ENCODE measurements at regions not wholly inside any gene's neighbourhood (a gene's known extent, or its start where the extent isn't known, plus 50 kb on each side); places are given as distances from the start of the nearest gene placed in this dataset.
A peak's percentile ranks its signal among the peaks of the same experiment; 100 is the strongest.

DNA sequence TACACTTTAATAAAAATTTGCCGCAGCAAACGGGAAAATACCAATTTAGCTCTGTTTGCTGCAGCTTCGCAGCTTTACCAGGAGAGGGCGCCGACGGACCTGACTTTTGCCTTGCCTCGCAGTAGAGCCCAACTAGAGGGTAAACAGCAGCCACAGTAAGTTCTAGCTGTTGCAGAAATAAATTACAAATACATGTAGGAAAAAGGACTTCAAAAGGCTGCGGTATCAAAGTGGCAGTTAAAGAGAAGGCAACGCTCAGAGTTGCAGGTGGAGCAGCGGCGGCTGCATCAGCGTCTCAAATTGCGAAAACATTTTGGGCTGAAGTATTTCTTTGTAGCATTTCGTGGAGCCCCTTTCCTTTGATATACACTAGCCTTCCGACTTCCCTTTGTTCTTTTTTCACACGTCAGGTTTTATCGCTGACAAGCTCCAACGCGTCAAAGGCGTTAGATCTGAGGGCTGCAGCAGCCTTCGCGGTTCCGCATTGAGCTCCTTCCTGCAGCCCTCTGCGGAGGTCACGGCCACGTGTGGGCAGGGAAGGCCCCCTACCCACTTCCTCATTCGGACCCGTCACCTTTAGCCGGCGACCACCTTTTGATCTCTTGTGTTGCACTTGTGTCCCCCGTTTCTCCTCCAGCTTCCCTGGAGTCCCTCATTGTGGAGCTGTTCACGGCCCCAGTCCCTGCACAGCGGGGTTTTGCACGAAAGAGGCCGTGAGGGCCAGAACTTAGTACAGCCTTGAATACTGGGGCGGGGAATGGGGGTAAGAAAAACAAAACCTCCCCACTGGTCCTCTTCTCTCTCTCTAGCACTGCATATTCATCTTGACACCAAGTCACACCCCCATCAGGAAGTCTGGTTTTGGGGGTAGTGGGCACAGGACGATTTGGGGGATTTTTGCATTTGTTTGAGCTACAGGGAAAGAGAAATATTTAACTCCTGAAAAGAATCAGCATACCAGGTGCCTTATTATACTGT, 72.8 kb downstream of the S1PR1 start:
- Histone ChIP-seq H3K9me3 (ENCODE audit: low read length) (no peaks in the 10 kb centered on the region), H2AFZ (ENCODE audit: low read depth, low read length) (no peak overlapping the region), H3K4me3 (ENCODE audit: low read length) (peak overlapping the region; percentile 39), H3K36me3 (ENCODE audit: insufficient read depth, low read length) (no peaks in the 10 kb centered on the region), H3K4me1 (ENCODE audit: insufficient read depth, low read length) (peaks cover 34% of the 10 kb centered on the region), H3K27me3 (ENCODE audit: insufficient read depth, low read length) (no peaks in the 10 kb centered on the region)

DNA sequence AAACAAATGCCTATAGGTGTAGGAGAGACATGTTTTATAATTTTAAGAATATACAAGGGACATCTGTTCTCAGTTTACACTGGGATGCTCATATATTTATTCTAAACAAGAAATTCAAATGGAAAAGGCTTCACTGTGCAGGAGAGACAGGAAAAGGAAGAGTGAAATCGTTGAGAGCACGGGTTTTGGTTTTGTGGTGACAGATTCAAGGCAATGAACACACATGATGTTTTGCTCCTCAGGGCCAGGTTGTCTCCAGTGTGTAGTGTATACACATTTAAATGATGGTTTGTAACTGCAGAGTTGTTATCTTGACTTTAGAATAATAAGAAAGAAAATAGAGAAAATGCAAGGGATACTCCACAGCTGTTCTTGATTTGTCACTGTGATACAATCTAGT, 73.7 kb downstream of the S1PR1 start:
- H3K36me3 ChIP-seq (ENCODE audit: insufficient read depth, low read length), result no peaks in the 10 kb centered on the region
- no peaks in the 10 kb centered on the region for H3K9me3 ChIP-seq (ENCODE audit: low read length)
- no peak overlapping the region for H2AFZ ChIP-seq (ENCODE audit: low read depth, low read length)
- peaks cover 42% of the 10 kb centered on the region for H3K4me1 ChIP-seq (ENCODE audit: insufficient read depth, low read length)
- no peak overlapping the region for H3K4me3 ChIP-seq (ENCODE audit: low read length)
- H3K27me3 ChIP-seq (ENCODE audit: insufficient read depth, low read length), result no peaks in the 10 kb centered on the region

GRCh38 chr1:101311146-101311920, 74.5 kb downstream of the S1PR1 start:
- Histone ChIP-seq H3K4me1 (ENCODE audit: insufficient read depth, low read length) (peaks cover 50% of the 10 kb centered on the region), H3K4me3 (ENCODE audit: low read length) (no peak overlapping the region), H2AFZ (ENCODE audit: low read depth, low read length) (no peak overlapping the region), H3K36me3 (ENCODE audit: insufficient read depth, low read length) (no peaks in the 10 kb centered on the region), H3K9me3 (ENCODE audit: low read length) (no peaks in the 10 kb centered on the region), H3K27me3 (ENCODE audit: insufficient read depth, low read length) (no peaks in the 10 kb centered on the region)

GRCh38 chr1:101312147-101312546, 75.3 kb downstream of the S1PR1 start:
- no peaks in the 10 kb centered on the region for H3K27me3 ChIP-seq (ENCODE audit: insufficient read depth, low read length)
- no peak overlapping the region for H2AFZ ChIP-seq (ENCODE audit: low read depth, low read length)
- no peak overlapping the region for H3K4me3 ChIP-seq (ENCODE audit: low read length)
- H3K9me3 ChIP-seq (ENCODE audit: low read length), result no peaks in the 10 kb centered on the region
- peaks cover 58% of the 10 kb centered on the region for H3K4me1 ChIP-seq (ENCODE audit: insufficient read depth, low read length)
- H3K36me3 ChIP-seq (ENCODE audit: insufficient read depth, low read length), result no peaks in the 10 kb centered on the region

DNA sequence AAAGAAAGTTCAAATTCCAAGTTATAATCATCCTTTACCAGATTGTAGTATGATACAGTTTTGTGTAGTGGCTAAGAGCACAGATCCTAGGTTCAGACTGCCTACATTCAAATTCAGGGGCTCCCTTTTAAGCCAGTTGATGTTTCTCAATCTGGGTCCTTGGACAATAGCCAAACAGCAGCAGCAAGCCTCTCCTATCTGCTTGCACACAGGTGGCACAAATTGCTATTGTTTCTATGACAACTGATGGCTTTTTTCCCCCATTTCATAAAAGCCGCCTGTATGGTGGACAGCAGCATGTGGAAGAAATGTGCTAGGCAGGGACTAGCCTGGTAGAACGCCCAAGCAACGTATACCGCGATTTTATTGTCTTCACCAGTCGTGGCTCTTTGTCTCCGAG, 76.5 kb downstream of the S1PR1 start:
- H3K4me1 ChIP-seq (ENCODE audit: insufficient read depth, low read length), result peaks cover 50% of the 10 kb centered on the region
- H3K4me3 ChIP-seq (ENCODE audit: low read length), result no peak overlapping the region
- no peaks in the 10 kb centered on the region for H3K9me3 ChIP-seq (ENCODE audit: low read length)
- H3K27me3 ChIP-seq (ENCODE audit: insufficient read depth, low read length), result no peaks in the 10 kb centered on the region
- no peak overlapping the region for H2AFZ ChIP-seq (ENCODE audit: low read depth, low read length)
- H3K36me3 ChIP-seq (ENCODE audit: insufficient read depth, low read length), result no peaks in the 10 kb centered on the region

DNA sequence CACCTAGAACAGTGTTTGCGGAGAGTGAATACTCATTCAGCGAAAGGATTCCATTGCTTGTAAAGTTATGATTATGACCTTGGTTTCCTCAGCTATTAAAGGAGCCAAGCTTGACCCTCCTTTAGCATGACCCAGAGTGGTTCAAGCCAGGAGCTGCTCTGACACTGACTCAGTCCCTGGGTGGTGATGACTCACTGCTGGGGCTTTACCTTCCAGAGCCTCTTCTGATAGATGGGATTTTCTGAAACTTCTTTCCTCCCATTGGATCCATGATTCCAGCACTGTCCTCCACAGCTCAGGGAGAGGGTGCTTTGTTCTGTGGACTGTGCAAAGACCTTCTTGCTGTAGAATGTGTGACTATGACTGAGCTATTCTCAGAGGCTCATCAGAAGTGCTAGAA, 77.4 kb downstream of the S1PR1 start:
- no peak overlapping the region for H3K4me3 ChIP-seq (ENCODE audit: low read length)
- H3K9me3 ChIP-seq (ENCODE audit: low read length), result no peaks in the 10 kb centered on the region
- H3K27me3 ChIP-seq (ENCODE audit: insufficient read depth, low read length), result no peaks in the 10 kb centered on the region
- H2AFZ ChIP-seq (ENCODE audit: low read depth, low read length), result no peak overlapping the region
- no peaks in the 10 kb centered on the region for H3K36me3 ChIP-seq (ENCODE audit: insufficient read depth, low read length)
- peaks cover 43% of the 10 kb centered on the region for H3K4me1 ChIP-seq (ENCODE audit: insufficient read depth, low read length)

DNA sequence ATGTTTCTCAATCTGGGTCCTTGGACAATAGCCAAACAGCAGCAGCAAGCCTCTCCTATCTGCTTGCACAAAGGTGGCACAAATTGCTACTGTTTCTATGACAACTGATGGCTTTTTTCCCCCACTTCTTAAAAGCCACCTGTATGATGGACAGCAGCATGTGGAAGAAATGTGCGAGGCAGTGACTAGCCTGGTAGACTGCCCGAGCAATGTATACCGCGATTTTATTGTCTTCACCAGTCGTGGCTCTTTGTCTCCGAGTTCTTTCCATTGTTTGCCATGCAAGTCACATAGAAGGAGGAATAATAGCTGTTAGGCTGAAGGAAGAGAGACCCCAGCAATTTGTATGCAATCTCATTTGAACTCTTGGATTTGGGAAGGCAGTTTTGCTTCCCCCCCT, 79.4 kb downstream of the S1PR1 start:
- Histone ChIP-seq H3K4me1 (ENCODE audit: insufficient read depth, low read length) (peaks cover 27% of the 10 kb centered on the region), H3K4me3 (ENCODE audit: low read length) (no peak overlapping the region), H3K36me3 (ENCODE audit: insufficient read depth, low read length) (no peaks in the 10 kb centered on the region), H2AFZ (ENCODE audit: low read depth, low read length) (no peak overlapping the region), H3K27me3 (ENCODE audit: insufficient read depth, low read length) (no peaks in the 10 kb centered on the region), H3K9me3 (ENCODE audit: low read length) (no peaks in the 10 kb centered on the region)

DNA sequence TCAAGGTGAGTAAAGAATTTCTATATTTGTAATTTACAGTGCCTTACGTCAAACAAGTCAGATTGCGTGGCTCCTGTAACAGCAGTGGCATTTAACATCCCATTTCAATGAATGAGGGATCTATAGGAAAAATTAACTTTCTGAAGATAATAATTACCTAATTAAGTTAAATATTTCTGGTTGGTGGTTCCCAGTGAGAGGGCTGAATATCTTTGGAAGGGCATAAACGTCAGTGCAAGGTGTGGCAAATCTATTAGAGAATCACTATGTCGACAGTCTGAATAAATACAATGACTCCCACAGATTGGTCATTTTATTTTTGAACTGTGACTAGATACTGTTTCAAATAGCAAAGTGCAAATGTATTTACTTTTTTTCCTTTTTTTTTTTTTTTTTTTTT, 80.0 kb downstream of the S1PR1 start:
- no peaks in the 10 kb centered on the region for H3K9me3 ChIP-seq (ENCODE audit: low read length)
- peaks cover 26% of the 10 kb centered on the region for H3K4me1 ChIP-seq (ENCODE audit: insufficient read depth, low read length)
- no peaks in the 10 kb centered on the region for H3K36me3 ChIP-seq (ENCODE audit: insufficient read depth, low read length)
- H3K4me3 ChIP-seq (ENCODE audit: low read length), result no peak overlapping the region
- no peak overlapping the region for H2AFZ ChIP-seq (ENCODE audit: low read depth, low read length)
- H3K27me3 ChIP-seq (ENCODE audit: insufficient read depth, low read length), result no peaks in the 10 kb centered on the region

- Histone ChIP-seq H2AFZ (ENCODE audit: low read depth, low read length) (no peak overlapping the region), H3K27me3 (ENCODE audit: insufficient read depth, low read length) (no peaks in the 10 kb centered on the region), H3K9me3 (ENCODE audit: low read length) (no peaks in the 10 kb centered on the region), H3K4me3 (ENCODE audit: low read length) (no peak overlapping the region), H3K4me1 (ENCODE audit: insufficient read depth, low read length) (peaks cover 26% of the 10 kb centered on the region), H3K36me3 (ENCODE audit: insufficient read depth, low read length) (no peaks in the 10 kb centered on the region)
These were observed 80.8 kb downstream of the S1PR1 start for GRCh38 chr1:101317590-101317989.

DNA sequence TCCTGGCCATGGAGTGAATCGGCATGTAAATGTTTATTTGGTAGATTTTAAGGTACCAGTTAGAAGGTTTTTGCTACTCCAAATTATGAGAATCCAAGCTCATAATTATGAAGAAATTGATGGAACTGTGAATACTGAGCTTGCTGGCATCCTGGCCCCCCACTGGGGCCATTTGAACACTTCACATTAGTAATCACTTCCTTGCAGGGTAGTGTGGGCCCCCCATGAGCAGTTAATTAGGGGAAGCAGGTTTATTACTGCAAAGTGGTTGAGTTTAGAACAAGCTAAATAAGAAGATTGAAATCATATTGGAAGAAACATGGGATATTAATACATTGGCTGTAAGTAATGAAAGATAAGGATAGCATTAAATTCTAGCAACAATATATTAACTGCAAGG, 86.7 kb downstream of the S1PR1 start:
- H2AFZ ChIP-seq (ENCODE audit: low read depth, low read length), result no peak overlapping the region
- H3K27me3 ChIP-seq (ENCODE audit: insufficient read depth, low read length), result no peaks in the 10 kb centered on the region
- no peaks in the 10 kb centered on the region for H3K36me3 ChIP-seq (ENCODE audit: insufficient read depth, low read length)
- peaks cover 21% of the 10 kb centered on the region for H3K4me1 ChIP-seq (ENCODE audit: insufficient read depth, low read length)
- H3K9me3 ChIP-seq (ENCODE audit: low read length), result no peaks in the 10 kb centered on the region
- H3K4me3 ChIP-seq (ENCODE audit: low read length), result no peak overlapping the region

DNA sequence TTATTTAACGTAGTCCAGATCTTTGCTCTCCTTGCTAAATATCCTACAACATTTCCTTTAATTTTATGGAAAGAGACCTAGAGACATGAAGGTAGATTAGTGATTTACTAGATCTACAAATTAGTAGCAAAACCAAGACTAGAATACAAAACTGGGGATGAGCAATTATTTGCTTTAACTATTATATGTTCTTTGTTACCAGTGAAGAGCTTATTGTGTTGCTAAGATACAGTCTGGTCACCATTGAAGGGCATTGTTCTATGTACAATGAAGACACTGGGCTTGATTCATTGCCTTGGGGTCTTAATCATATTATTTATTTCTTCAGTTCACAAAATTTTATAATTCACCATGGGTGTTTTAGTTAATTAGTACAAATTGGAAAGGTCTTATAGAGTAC, 88.3 kb downstream of the S1PR1 start:
- Histone ChIP-seq H3K27me3 (ENCODE audit: insufficient read depth, low read length) (no peaks in the 10 kb centered on the region), H3K4me1 (ENCODE audit: insufficient read depth, low read length) (peaks cover 21% of the 10 kb centered on the region), H3K36me3 (ENCODE audit: insufficient read depth, low read length) (no peaks in the 10 kb centered on the region), H3K4me3 (ENCODE audit: low read length) (no peak overlapping the region), H3K9me3 (ENCODE audit: low read length) (no peaks in the 10 kb centered on the region), H2AFZ (ENCODE audit: low read depth, low read length) (no peak overlapping the region)

- Histone ChIP-seq H3K36me3 (ENCODE audit: insufficient read depth, low read length) (no peaks in the 10 kb centered on the region), H3K4me1 (ENCODE audit: insufficient read depth, low read length) (peaks cover 9% of the 10 kb centered on the region), H3K27me3 (ENCODE audit: insufficient read depth, low read length) (no peaks in the 10 kb centered on the region), H3K9me3 (ENCODE audit: low read length) (no peaks in the 10 kb centered on the region), H3K4me3 (ENCODE audit: low read length) (no peak overlapping the region), H2AFZ (ENCODE audit: low read depth, low read length) (no peak overlapping the region)
These were observed 93.8 kb downstream of the S1PR1 start for GRCh38 chr1:101330427-101331130.

GRCh38 chr1:101331794-101332193, 95.0 kb downstream of the S1PR1 start:
- no peak overlapping the region for H2AFZ ChIP-seq (ENCODE audit: low read depth, low read length)
- H3K27me3 ChIP-seq (ENCODE audit: insufficient read depth, low read length), result no peaks in the 10 kb centered on the region
- no peaks in the 10 kb centered on the region for H3K9me3 ChIP-seq (ENCODE audit: low read length)
- no peak overlapping the region for H3K4me3 ChIP-seq (ENCODE audit: low read length)
- H3K36me3 ChIP-seq (ENCODE audit: insufficient read depth, low read length), result no peaks in the 10 kb centered on the region
- H3K4me1 ChIP-seq (ENCODE audit: insufficient read depth, low read length), result peaks cover 7% of the 10 kb centered on the region
